ENCODE measurements at regions not wholly inside any gene's neighbourhood (a gene's known extent, or its start where the extent isn't known, plus 50 kb on each side); places are given as distances from the start of the nearest gene placed in this dataset.

DNA sequence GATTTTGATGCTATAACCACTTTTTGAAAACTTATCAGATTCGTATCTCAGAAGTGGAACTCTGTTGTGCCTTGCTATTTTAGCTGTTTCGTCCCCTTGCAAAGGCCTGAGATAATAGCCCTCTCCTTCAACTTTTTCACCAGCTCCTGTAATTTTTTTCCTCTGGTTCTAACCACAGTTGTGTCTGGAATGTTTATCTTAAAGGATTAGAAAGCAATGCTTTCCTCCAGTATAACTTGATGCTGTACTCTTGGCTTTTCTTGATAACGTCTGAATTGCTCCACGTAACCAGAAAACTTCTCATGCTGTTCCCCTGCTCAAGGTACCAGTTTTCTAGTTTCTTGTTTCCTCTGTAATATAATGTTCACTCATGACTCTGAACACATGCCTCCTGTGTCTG lies 209.4 kb downstream of the DTWD2 start:
- no peak for DNase-seq

DNA sequence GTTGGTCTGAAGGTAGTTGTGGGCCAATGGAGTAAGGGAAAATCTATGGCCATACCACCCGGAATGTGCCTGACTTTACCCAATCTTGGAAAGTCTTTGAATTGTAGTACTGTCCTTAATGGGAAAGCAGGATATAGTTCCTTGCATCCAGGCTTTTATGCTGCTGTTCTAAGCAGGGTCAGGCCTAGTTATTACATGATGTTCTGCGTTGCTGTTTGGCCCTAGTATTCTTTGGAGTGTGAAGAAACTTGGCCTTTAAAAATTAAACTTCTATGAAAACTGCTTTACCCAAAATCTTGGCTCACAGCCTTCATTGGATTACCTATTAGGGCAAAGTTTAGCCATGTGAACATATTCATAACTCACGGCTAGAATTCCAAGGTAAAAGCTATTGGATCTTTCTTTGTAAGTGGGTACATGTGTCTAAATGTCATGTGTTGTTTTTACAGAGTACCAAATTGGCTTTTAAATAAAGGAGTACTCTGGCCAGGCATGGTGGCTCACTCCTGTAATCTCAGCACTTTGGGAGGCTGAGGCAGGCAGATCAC lies 211.1 kb downstream of the DTWD2 start:
- DNase-seq, result no peak

DNA sequence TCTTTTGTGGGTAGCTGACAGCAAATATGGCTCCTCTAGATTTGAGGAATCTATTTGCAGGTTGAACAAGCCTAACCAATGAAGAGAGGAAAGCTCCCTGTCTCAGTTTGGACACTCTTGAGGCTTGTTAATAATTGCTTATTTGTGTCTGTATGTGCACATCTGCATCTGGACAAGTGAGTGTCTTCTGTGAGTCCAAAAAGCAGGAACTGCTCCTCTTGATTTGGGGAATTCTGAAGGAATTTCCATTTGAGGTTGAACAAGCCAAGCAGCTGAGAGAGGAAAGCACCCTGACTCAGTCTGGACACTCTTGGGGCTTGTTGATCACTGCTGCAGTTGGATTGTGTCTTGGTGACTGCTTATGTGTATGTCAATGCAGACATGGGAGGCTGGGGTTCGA lies 211.6 kb downstream of the DTWD2 start:
- DNase-seq, result no peak

DNA sequence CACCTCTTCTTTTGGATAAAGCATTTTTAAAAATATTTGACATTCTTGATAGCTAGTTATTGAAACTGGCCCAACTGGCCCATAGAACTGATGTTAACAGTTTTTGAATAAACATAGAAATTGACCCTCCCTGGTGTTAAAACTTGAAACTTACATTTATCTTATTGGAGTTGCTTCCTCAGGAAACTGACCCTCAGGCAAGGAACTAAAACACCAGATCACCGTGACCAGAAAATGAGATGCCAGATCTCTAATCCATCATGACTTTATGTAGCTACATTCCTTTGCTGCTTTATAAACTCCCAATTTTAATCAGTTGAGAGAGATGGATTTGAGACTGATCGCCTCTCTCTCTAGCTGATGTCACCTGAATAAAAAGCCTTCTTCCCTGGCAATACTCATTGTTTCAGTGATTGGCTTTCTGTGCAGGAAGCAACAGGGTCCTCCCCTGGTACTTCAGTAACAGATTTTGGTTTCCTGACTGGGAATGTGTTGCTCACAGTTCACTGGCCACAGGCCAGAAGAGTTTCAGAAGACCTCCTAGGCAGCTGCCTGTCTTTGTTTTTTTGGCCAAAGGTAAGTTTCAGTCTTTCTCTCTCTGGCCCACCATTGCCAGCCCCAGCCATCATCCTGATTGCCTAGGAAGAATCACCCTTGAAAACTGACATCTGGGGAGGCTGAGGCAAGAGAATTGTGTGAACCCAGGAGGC lies 212.4 kb downstream of the DTWD2 start:
- DNase-seq, result no peak

DNA sequence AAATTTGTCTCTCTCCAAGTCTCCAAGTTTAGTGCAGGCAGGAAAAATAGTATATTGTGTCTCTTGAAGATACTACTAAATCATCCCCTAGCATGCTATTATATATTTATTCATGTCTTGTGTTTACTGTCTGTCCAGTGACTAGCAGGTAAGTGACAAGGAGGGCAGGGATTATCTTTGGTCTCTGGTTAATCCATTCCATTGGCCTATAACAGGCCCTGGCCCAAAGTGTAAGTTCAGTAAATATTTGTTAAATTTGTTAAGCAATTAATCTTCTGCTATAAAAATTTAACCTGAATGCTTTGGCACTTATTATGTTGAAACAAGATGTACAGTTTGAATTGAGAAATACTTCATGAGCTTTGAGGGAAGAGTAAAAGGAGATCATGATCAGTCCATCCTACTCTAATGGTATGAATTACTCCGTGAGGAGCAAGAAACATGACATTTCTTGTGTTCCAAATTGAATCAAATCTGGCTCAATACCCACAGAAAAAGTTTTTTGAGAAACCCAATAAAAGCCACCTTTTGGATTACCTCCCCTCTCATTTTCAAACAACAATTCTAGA lies 219.7 kb downstream of the DTWD2 start:
- no peak for DNase-seq

DNA sequence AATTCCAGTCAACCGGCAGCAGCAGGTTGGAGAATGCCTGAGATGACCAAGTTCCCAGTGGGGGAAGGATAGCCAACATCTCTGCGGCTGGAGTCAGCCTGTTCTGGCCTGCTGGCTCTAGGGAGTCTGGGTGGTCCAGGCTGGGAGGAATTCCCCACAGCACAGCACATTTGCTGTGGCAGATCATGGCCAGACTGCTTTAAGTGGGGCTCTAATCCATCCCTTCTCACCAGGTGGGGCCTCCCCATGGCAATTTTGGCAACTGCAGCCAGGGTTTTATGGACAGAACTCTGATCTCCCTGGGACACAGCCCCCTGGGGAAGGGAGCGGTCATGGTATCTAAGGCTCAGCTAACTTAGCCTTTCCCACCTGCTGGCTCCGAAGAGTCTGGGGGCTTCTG lies 226.1 kb downstream of the DTWD2 start:
- no peak for DNase-seq

DNA sequence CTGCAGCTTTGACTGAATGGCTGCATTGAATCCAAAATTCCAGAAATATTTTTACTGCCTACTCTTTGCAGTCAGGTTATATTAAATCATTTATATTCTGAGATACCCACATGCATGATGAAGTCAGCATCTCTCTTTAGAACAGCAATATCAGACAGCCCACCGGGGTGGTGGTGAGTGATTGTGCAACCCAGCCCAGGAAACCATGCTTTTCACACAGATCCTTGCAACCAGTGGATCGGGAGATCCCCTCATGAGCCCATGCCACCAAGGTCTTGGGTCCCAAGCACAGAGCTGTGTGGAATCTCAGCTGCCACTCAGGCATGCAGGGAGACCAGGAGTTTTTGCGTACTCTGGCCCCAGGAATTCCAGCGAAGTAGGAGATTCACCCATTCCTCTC lies 226.5 kb downstream of the DTWD2 start:
- no peak for DNase-seq

DNA sequence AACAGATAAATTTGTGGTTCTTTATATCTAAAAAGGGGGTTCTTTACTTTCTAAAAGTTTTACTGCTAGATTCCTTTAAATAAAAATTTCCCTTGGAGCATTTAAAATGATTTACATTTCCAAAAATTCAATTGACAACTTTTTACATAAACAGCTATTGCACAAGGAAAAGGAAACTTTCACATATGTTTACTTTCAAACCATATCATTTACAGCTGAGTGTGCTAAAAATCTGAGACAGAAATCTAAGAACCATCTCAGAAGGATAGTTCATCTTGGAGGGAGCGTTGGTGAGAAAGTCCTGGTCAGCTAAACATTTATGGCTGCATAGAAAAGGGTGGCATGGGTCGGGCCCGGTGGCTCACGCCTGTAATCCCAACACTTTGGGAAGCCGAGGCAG lies 235.4 kb downstream of the DTWD2 start:
- DNase-seq, result no peak

DNA sequence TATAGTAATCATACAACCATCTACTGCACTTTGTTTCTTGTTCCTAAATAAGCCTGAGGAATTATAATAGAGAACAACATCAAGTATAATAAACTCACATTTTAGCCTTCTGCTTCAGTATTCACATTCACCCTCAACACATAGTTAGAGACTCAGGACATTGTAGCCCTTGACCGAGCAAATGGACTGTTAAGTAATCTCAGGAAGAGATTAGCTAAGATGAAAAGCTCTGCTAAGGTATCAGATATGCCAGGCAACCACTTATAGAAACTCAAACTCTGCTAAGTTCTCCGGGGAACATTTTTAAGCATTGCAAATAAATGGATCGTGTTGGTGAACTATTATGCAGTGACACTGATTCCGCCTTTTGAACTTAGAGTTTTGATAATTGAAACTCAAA lies 252.0 kb downstream of the DTWD2 start:
- DNase-seq, result no peak

DNA sequence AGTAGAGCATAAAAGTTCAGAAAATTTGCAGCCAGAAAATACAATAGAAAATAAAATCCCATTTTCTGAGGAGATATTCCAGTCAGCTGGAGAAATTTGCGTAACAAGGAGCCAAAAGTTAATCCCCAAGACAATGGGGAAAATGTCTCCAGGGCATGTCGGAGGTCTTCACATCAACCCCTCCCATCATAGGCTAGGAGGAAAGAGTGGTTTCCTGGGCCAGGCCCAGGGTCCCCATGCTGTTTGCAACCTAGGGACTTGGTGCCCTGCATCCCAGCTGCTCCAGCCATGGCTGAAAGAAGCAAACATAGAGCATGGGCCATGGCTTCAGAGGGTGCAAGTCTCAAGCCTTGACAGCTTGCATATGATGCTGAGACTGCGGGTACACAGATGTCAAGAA lies 255.0 kb downstream of the DTWD2 start:
- no peak for DNase-seq

DNA sequence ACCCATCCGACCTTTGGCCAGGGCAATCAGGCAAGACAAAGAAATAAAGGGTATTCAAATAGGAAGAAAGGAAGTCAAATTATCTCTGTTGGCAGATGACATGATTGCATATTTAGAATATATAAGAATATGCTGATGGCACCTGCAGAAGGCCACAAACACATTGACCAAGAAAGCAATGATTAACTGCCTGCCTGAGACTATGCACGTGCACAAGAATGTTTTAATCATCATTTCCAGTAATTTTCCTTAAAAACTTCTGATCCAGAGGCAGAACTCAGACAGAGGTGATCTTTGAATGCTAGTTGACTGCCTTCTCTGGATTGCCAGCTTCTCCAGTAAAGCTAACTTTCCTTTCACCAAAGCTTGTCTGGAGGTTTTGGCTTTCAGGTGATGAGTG lies 260.2 kb downstream of the DTWD2 start:
- DNase-seq, result no peak

DNA sequence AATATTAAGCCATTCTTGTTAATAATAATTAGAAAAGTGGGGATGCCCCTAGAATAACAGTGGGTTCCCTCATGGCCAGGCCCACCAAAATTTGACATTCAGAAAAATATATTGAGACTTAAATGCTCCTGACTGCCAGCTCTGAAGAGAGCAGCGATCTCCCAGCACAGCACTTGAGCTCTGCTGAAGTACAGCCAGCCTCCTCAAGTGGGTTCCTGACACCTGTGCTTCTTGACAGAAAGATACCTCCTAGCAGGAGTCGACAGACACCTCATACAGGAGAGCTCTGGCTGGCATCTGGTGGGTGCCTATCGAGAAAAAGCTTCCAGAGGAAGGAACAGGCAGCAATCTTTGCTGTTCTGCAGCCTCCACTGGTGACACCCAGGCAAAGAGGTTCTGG lies 261.5 kb downstream of the DTWD2 start:
- DNase-seq, result no peak

DNA sequence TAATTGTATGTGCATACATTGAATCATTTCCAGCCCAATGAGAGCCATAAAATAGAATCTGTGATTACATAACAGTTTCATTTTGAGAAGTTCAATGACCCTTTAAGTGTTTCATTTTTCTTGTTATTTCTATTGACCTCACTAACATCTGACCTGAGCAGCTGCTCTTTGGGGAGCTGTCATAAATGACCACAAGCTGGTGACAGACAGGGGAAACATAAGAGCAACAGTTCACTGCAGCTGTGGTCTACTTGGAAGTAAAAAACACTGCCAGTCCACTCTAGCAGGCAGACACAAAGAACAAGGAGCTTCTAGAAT lies 265.4 kb downstream of the DTWD2 start:
- DNase-seq, result no peak

DNA sequence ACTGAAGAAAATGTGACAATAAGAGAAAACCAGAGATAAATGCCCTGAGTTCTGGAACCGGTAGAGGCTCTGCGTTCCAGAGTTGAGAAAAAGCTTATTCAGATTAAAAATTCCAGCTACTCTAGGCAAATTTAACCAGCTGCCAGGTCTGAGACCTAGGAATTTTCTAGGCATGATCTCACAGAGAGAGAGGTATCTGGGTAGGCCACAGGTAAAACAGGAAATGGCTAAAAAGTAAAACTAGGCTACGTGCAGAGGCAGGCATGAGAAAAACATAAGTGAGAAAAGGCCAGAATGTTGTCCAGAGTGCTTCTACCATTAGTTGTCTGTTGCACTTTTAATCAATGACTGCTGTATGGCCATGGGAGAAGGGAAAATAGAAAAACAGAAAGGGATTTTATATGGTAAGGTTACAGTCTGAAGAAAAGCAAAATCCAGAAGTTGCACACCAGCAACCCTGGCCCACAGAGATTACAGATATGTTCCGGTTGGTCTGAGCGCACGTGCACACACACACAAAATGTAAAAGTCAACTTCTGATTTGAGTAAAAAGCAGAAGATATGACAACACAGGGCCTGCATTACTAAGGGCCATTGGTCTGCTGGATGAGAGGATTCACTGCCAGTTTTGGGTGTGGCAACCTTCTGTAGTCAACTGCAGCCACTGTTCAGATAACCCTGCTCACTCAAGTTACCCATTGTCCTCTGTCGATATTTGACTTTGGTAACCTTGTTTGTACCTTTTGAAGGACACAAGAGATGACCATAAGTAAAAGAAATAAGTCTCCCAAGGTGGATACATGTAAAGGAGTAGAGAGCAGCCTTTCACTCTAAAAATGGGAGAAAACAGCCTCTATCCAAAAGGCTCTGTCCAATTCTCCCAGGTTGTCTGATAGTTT lies 266.0 kb downstream of the DTWD2 start:
- no peak for DNase-seq

DNA sequence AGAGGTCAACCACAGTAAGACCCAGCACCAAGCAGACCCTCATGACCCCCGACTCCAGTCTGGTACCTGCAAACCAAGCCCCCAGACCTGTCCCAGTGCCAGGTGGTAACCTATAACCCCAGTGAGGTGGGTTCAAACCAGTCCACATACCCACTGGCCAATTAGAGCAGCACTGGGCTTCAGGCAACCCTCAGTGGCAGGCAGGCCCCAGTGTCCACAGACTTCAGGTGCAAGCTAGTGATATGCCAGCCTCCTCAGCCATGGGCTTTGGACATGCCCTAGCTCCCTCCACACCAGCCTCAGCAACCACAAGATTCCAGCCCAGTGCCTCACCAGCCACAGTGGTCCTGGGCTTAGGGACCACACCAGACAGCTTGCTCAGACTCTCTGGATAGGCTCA lies 276.6 kb downstream of the DTWD2 start:
- no peak for DNase-seq

DNA sequence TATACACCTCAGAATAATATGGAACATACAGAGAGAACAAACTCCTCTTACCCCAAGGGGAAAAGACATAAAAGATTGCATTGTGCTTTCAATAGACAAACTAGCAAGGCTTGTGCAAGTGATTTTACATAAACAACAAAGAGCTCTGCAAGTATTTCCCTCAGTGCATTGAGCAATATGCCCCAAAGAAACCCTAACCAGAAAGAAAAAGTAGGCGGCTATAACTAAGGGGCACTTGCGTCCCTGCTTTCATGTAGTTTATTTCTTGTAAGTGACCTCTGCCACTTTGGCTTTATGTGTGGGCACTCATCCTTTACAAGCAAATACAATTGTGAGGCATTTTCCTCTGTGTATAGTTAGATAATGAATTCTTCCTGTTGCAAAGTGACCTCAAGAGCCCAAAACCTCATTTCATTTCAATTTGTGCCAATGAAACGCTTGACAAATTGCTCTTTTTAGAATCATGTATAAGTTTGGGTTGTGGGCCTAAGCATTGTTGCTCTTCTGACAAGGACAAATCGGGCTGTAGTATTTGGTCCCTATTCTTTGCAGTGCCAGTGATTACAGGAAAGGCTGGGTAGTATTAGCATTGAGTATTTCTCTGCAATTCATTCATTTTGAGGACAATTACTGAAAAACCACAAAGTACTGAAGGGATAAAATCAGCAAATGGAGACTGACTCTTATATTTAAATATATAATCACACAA lies 282.2 kb downstream of the DTWD2 start:
- no peak for DNase-seq

DNA sequence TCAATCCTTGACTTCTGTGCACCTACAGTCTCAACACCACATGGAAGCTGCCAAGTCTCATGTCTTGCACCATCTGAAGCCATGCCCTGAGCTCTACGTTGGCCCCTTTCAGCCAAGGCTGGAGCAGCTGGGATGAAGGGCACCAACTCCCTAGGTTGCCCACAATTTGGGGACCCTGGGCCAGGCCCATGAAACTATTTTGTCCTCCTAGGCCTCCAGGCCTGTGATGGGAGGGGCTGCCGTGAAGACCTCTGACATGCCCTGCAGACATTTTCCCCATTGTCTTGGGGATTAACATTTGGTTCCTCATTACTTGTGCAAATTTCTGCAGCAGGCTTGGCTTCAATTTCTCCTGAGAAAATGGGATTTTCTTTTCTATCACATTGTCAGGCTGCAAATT lies 285.1 kb downstream of the DTWD2 start:
- DNase-seq, result no peak

DNA sequence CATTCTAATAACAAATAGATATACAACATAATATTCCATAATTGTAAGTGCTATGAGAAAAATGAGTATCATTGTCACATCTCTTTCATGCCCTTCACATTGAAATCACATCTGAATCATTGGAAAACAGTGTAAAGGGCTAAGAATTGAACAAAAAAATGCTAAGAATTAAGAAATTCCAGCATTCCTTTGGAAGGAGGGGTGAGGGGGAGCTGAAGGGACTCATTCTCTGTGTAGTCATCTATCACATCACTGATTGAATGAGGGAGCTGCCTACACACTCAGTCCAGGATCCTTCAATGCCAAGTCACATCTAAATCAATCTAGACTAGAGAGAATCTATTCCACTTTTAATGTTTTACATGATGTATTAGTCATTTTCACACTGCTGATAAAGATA lies 286.6 kb downstream of the DTWD2 start:
- no peak for DNase-seq

DNA sequence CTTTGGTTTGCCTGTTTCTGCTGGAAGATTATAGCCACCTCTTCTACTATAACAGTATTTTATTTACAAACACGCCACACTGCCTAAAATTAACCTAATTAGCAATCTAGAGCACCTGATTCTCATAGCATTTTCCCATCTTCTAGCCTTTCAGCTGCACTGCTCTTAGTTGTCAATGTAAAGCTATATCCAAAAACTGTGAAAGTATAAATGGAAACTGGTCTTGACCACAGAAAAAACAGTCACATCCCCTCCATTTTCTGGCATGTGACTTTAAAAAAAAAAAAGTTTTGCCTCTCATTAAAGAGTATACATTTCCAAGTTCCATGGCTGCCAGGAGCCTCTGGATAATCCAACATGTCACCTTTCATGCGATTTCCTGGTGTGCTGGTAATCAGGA lies 287.8 kb downstream of the DTWD2 start:
- no peak for DNase-seq

DNA sequence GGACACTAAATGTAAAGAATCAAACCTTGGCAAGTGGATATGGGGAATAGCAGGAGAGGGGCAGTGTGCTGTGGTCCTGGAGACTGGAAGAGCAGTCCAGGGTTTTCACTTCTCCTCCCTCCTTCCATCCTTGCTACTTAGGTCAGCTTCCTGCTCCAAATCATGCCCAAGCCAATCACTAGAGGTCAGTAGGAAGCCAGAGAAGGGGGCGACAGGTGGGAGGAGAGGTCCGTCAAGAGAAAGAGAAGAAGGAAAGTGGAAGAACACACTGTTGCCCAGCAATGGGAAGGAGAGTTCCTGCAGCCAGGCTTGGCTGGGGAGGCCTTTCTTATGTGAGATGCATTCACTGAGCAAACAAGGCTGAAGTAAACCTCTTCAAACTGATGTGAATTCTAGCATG lies 289.6 kb downstream of the DTWD2 start:
- no peak for DNase-seq

DNA sequence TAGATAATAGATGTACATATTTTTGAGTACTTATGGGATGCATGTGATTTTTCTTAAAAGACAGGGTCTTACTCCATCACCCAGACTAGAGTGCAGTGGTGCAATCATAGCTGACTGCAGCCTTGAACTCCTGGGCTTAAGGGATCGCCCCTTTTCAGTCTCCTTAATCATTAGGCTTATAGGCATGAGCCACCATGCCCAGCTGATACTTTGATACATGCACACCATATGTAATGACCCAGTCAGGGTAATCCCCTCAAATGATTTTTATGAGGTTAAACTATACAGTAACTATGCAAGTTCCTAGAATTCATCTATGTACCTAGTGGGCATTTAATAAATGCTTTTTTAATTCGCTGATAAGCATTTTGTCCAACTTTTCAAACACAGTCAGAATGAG lies 292.3 kb downstream of the DTWD2 start:
- DNase-seq, result no peak

DNA sequence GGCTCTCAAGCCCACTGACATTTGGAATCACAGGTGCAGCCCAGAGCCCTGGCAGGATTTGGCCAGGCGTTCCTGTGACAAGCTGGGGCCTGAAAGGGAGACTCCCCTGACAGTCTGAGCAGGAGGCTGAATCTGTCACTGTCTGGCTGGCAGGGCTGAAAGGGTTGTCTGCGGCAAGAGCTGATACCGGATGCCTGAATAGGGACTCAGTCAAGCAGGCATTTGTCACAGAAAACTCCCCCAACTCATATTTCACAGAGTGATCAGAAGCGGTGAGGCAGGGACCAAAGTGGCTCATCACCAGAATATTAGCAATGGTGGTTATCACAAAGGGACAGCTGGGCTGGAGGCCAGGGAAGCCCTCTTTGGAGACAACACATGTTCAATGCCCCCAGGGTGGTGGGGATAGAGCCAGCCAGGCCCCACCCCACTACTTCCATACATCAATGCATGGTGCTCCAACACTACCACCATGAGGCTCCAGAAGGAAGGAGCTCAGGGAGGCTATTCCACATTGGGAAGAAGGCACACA lies 295.5 kb downstream of the DTWD2 start:
- DNase-seq, result peak; percentile 68

Data from left hindlimb (tissue), 1 donor.